GM19455 (cell line): ENCODE measurements at regions not wholly inside any gene's neighbourhood (a gene's known extent, or its start where the extent isn't known, plus 50 kb on each side); places are given as distances from the start of the nearest gene placed in this dataset.

Experiments
- ATAC-seq: cut with Tn5 transposase; IDR thresholded peaks from one replicate; pipeline ENCODE4 v1.9.1; 2021; ENCODE audit not compliant: unreplicated experiment

- ATAC-seq: no peak
These were observed 59.0 kb downstream of the RPS29 start for GRCh38 chr14:49527221-49527620.

GRCh38 chr14:49526101-49526500, 60.1 kb downstream of the RPS29 start:
- no peak for ATAC-seq

- no peak for ATAC-seq
These were observed 69.9 kb downstream of the RPS29 start for GRCh38 chr14:49516286-49516685.

- ATAC-seq: no peak
These were observed 73.6 kb downstream of the RPS29 start for GRCh38 chr14:49512571-49512970.

GRCh38 chr14:49512147-49512551, 74.0 kb downstream of the RPS29 start:
- no peak for ATAC-seq

- no peak for ATAC-seq
These were observed 78.1 kb downstream of the RPS29 start for GRCh38 chr14:49508124-49508523.

GRCh38 chr14:49506650-49507049, 79.5 kb downstream of the RPS29 start:
- ATAC-seq: no peak

- ATAC-seq: no peak
These were observed 81.0 kb downstream of the RPS29 start for GRCh38 chr14:49505041-49505766.

GRCh38 chr14:49497725-49498348, 88.3 kb downstream of the RPS29 start:
- peak; percentile 83 for ATAC-seq

- ATAC-seq: no peak
These were observed 88.9 kb downstream of the RPS29 start for GRCh38 chr14:49497267-49497666.

GRCh38 chr14:49494836-49495235, 91.3 kb downstream of the RPS29 start:
- no peak for ATAC-seq

GRCh38 chr14:49493557-49493956, 92.6 kb downstream of the RPS29 start:
- ATAC-seq: no peak

- no peak for ATAC-seq
These were observed 94.0 kb downstream of the RPS29 start for GRCh38 chr14:49492151-49492550.

GRCh38 chr14:49489341-49489740, 96.8 kb downstream of the RPS29 start:
- no peak for ATAC-seq

- no peak for ATAC-seq
These were observed 98.9 kb downstream of the RPS29 start for GRCh38 chr14:49487238-49487637.

GRCh38 chr14:49485290-49485689, 100.9 kb downstream of the RPS29 start:
- ATAC-seq: no peak

GRCh38 chr14:49484180-49484579, 102.0 kb downstream of the RPS29 start:
- no peak for ATAC-seq

- peak; percentile 75 for ATAC-seq
These were observed 102.9 kb downstream of the RPS29 start for GRCh38 chr14:49483268-49483667.

- no peak for ATAC-seq
These were observed 105.1 kb downstream of the RPS29 start for GRCh38 chr14:49480979-49481498.

- ATAC-seq: no peak
These were observed 106.0 kb downstream of the RPS29 start for GRCh38 chr14:49480053-49480760.

GRCh38 chr14:49479432-49479831, 106.7 kb downstream of the RPS29 start:
- no peak for ATAC-seq

GRCh38 chr14:49478784-49479183, 107.4 kb downstream of the RPS29 start:
- no peak for ATAC-seq
